ENCODE measurements at regions not wholly inside any gene's neighbourhood (a gene's known extent, or its start where the extent isn't known, plus 50 kb on each side); places are given as distances from the start of the nearest gene placed in this dataset.

GRCh38 chr20:52614051-52614863, 357.9 kb upstream of the TSHZ2 start:
- in situ Hi-C loops (cut with HindIII; ENCODE audit: low sequenced_read_pairs): no loop called here
- no peak for DNase-seq (ENCODE audit: low spot score)

DNA sequence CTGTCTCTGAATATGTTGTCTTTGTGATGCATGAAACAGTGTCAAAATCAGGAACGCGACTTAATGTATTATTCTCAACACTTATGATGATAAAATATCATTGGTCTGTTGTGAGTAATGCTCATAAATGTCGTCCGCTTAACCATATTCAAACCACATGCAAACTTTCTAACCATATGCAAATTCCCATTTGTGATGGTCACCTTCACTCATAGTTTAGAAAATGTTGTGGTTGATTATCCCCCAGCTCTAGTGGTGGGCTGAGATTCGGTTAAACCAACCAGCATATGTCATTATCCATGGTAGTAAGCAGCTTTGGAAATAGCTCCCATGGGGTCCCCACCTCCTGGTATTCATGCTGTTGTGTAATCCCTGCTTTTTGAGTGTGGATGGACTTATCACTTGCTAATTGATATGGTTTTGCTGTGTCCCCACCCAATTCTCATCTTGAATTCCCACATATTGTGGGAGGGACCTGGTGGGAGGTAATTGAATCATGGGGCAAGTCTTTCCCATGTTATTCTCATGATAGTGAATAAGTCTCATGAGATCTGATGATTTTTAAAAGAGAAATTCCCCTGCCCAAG, 360.0 kb upstream of the TSHZ2 start:
- DNase-seq (ENCODE audit: low spot score): no peak
- in situ Hi-C loops (cut with HindIII; ENCODE audit: low sequenced_read_pairs): no loop called here

GRCh38 chr20:52610749-52611148, 361.4 kb upstream of the TSHZ2 start:
- no peak for DNase-seq (ENCODE audit: low spot score)
- in situ Hi-C loops (cut with HindIII; ENCODE audit: low sequenced_read_pairs): no loop called here

GRCh38 chr20:52601295-52601971, 370.7 kb upstream of the TSHZ2 start:
- in situ Hi-C loops (cut with HindIII; ENCODE audit: low sequenced_read_pairs): no loop called here
- DNase-seq (ENCODE audit: low spot score): no peak

DNA sequence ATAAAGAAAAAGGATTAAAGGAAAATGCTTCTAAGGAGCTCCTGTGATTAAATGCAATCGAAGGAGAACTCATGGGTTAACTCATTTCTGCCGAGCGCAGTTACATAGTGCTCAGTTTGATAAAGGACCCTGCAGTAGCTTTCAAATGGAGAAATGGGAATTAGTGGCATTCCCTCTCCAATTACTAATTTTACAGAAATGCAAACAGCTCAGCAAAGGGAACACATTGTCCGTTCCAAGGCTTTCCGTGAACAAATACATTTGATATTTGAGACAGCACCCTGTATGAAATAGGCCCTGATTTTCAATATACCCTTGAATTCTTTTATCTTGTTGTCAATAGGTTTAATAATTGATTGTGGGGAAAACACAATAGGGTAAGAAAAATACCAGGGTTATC, 375.9 kb upstream of the TSHZ2 start:
- DNase-seq (ENCODE audit: low spot score): no peak
- in situ Hi-C loops (cut with HindIII; ENCODE audit: low sequenced_read_pairs): no loop called here

DNA sequence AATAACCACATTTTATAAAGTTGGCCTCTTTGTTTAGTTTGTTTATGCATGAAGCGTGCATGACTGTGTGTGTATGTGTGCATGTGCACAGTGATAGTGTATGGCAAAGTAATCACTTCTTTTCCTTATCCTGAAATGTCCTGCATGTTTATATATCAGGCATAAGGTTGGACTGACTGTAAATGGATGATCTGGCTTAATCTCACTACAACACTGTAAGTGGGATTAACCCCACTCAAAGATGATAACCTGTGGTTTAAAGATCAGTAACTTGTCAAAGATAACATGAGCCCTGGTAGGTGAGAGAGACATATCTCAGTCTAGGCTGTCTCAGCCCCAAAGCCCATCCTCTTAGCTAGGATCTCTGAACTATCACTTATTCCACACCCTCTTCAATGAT, 376.6 kb upstream of the TSHZ2 start:
- DNase-seq (ENCODE audit: low spot score): no peak
- in situ Hi-C loops (cut with HindIII; ENCODE audit: low sequenced_read_pairs): no loop called here

- in situ Hi-C loops (cut with HindIII; ENCODE audit: low sequenced_read_pairs): no loop called here
These were observed 378.5 kb upstream of the TSHZ2 start for GRCh38 chr20:52593654-52594053.

DNA sequence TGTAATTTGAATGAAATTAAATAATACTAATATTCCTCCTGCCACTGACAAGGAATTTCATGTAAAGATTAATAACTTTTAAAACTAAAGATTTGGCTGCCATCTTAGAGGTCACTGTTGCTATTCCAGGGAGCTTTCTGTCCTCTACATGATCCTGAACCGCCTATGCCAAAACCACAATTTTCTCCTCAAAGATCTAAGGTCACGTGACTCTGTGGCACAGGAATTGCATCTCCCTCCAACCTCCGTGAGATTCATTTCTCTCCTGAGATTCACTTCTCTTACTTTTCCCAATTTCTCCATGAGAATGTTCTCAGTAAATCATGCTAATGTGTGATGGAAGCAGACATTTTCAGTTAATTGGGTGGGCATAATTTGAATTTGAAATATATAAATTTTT, 379.6 kb upstream of the TSHZ2 start:
- in situ Hi-C loops (cut with HindIII; ENCODE audit: low sequenced_read_pairs): no loop called here
- no peak for DNase-seq (ENCODE audit: low spot score)

More at GRCh38 chr20:52593654-52594053, 378.5 kb upstream of the TSHZ2 start:
- DNase-seq (ENCODE audit: low spot score): no peak

- in situ Hi-C loops (cut with HindIII; ENCODE audit: low sequenced_read_pairs): no loop called here
- DNase-seq (ENCODE audit: low spot score): no peak
These were observed 382.1 kb upstream of the TSHZ2 start for GRCh38 chr20:52590100-52590499.

GRCh38 chr20:52589251-52589812, 382.8 kb upstream of the TSHZ2 start:
- DNase-seq (ENCODE audit: low spot score): no peak
- in situ Hi-C loops (cut with HindIII; ENCODE audit: low sequenced_read_pairs): no loop called here

DNA sequence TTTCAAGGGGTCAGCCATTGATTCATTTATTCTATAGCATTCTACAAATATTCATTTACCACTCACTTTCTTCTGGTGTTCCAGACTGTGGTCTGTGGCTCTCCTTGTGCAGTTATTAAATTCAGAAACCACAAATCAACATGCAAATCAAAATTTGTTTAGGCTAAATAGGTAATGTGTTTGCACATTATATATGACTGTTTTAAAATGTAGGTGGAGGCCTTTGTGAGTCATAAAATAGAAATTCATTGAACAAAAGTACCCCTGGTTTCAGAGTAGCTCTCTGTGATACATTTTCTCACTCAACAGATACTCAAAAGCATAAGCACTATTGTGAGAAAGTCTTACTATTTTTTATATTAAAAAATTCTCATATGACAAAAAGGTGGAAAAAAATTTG, 385.5 kb upstream of the TSHZ2 start:
- in situ Hi-C loops (cut with HindIII; ENCODE audit: low sequenced_read_pairs): no loop called here
- no peak for DNase-seq (ENCODE audit: low spot score)

DNA sequence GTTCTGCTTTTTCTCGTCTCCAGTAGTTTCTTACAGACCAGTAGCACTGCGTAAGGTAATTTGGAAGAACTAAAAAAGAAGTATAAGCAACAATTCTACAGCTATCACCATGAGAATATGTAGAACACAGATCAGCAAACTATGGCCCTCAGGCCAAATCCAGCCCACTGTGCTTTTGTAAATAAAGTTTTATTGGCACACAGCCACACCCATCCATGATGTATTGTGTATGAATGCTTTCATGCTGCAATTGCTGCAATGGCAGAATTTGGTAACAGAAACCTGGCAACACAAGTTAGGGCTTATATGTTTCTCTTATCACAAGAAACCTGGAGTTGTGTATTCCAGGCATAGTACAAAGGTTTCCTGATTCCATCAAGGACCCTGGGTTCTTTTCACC, 386.8 kb upstream of the TSHZ2 start:
- no peak for DNase-seq (ENCODE audit: low spot score)
- in situ Hi-C loops (cut with HindIII; ENCODE audit: low sequenced_read_pairs): no loop called here

DNA sequence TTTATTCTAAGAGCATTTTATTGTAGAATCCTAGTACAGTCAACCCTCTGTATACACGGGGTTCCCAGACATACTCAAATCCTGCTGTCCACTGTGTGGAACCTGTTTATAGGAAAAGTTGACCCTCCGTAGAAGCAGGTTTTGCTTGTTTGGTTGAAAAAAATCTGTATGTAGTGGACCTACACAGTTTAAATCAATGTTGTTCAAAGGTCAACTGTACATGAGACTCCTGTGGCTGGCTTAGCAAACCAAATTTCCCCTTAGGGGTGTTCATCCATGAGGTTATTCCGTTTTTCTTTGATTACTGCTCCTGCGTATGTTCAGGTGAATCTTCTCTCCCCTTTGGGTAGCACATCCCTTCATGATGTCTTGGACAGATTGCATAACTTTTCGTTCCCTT, 387.0 kb upstream of the ZFP64 start:
- no peak for DNase-seq (ENCODE audit: low spot score)

GRCh38 chr20:52577696-52578095, 386.1 kb upstream of the ZFP64 start:
- in situ Hi-C loops (cut with HindIII; ENCODE audit: low sequenced_read_pairs): no loop called here
- no peak for DNase-seq (ENCODE audit: low spot score)

More for the DNA sequence above, 387.0 kb upstream of the ZFP64 start:
- in situ Hi-C loops (cut with HindIII; ENCODE audit: low sequenced_read_pairs): no loop called here

GRCh38 chr20:52572687-52573086, 381.1 kb upstream of the ZFP64 start:
- no peak for DNase-seq (ENCODE audit: low spot score)
- in situ Hi-C loops (cut with HindIII; ENCODE audit: low sequenced_read_pairs): no loop called here

DNA sequence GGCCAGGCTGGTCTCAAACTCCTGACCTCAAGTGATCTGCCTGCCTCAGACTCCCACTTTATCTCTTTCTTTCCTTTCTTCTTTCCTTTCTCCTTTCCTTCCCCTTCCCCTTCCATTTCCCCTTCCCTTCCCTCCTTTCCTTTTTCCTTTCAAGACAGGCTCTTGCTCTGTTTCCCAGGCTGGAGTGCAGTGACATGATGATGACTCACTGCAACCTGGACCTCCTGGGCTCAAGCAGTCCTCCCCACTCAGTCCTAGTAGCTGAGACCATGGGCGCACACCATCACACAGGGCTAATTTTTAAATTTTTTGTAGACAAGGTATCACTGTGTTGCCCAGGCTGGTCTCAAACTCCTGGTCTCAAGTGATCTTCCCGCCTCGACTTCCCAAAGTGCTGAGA, 377.6 kb upstream of the ZFP64 start:
- in situ Hi-C loops (cut with HindIII; ENCODE audit: low sequenced_read_pairs): no loop called here
- no peak for DNase-seq (ENCODE audit: low spot score)

DNA sequence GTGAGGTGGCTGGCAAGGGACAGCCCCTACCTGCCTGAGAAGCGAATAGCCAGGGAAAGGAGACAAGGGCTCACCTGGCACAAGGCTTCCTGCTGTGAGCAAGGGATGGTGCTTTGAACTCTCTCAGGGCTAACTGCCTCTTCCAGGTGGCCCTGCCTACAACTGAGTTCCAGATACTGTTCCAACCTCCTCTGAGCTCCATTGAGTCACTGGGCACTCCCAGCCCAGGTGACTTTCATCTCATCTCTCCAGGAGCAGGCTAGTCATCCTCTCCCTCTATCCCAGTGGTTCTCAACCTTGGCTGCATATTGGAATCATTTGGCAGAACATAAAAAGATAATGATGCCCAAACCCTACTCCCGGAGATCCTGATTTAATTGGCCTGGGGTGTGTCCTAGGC, 374.0 kb upstream of the ZFP64 start:
- no peak for DNase-seq (ENCODE audit: low spot score)
- in situ Hi-C loops (cut with HindIII; ENCODE audit: low sequenced_read_pairs): no loop called here

GRCh38 chr20:52564594-52564993, 373.0 kb upstream of the ZFP64 start:
- no peak for DNase-seq (ENCODE audit: low spot score)
- in situ Hi-C loops (cut with HindIII; ENCODE audit: low sequenced_read_pairs): no loop called here

GRCh38 chr20:52552181-52552872, 360.7 kb upstream of the ZFP64 start:
- in situ Hi-C loops (cut with HindIII; ENCODE audit: low sequenced_read_pairs): no loop called here
- no peak for DNase-seq (ENCODE audit: low spot score)

DNA sequence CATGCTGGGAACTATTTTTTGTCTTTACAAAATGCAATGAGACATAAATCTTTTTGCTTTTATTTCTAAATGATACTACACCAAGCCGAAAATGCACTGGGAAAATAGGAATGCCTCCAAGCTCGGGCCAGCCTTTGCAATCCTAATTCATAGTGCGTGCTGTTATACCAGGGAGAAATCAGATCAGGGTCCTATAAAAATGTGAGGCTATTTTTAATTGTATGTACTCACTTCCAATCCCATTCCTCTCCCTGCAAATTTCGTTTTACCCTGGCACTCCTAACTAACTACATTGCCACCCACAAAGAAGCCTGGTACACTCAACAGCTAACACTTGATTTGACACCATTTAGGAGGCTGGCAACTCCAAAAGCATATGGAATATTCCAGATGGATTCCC, 350.6 kb upstream of the ZFP64 start:
- no peak for DNase-seq (ENCODE audit: low spot score)
- in situ Hi-C loops (cut with HindIII; ENCODE audit: low sequenced_read_pairs): no loop called here

Data from G401 (cell line).